HepG2 (cell line): ENCODE measurements at regions not wholly inside any gene's neighbourhood (a gene's known extent, or its start where the extent isn't known, plus 50 kb on each side); places are given as distances from the start of the nearest gene placed in this dataset.

Experiments
- ATAC-seq: fragments of 200-7000 bp; cut with Tn5 transposase; 3 replicates; pipeline ENCODE4 v1.9.1; 2020; ENCODE audit warnings: mild to moderate bottlenecking, moderate library complexity
- BruUV-seq: library from RNA; stranded (reverse); fragments of 400-500 nt; replicated peaks from 2 replicates; lab custom pipeline; 2021; lab: Mats Ljungman, UMichigan
- CTCF ChIA-PET: fragments of 300-600 bp; formaldehyde crosslinking; extraction: SDS; loops from one replicate; lab custom pipeline; 2021; ENCODE audit warnings: low total read pairs, inconsistent platforms, low intra/inter-chr PET ratio; lab: Yijun Ruan, JAX
- POLR2A ChIA-PET: fragments of 350-600 bp; sonication (Branson Sonifier 250); formaldehyde crosslinking; loops from one replicate; lab custom pipeline; 2020; ENCODE audit warnings: antibody characterized with exemption, inconsistent platforms; lab: Yijun Ruan, JAX
- DNase-seq: peaks from one replicate; pipeline ENCODE4 v3.0.0-alpha.2; 2015; ENCODE audit warnings: low spot score
- FAIRE-seq: peaks from 3 replicates; lab custom pipeline; 2011; peaks lifted over from hg19 to GRCh38; lab: Jason Lieb, UNC
- H2AFZ ChIP-seq: one replicate; pipeline ENCODE4 v1.6.1; 2011; ENCODE audit warnings: low read length, inconsistent platforms
- H3K27ac ChIP-seq: fragments of 300-600 bp; 3 replicates; pipeline ENCODE4 v1.8.0; 2011; ENCODE audit warnings: mixed run types, mild to moderate bottlenecking, mixed read lengths, low read length, inconsistent platforms; ENCODE audit not compliant: insufficient read depth; ENCODE audit errors: extremely low read length
- H3K27me3 ChIP-seq, 2 experiments: fragments of 200-600 bp in 1 of 2; 2 replicates in 1 of 2; 3 replicates in 1 of 2; pipeline versions ENCODE4 v1.6.0 to v1.8.0; 2011; ENCODE audit warnings: low read length in 2 of 2, mild to moderate bottlenecking in 2 of 2, moderate library complexity in 2 of 2, inconsistent platforms in 1 of 2; ENCODE audit not compliant: insufficient read depth in 2 of 2, control insufficient read depth in 1 of 2
- H3K36me3 ChIP-seq, 2 experiments: fragments of 200-600 bp in 1 of 2; replicated peaks in 1 of 2; 2 replicates in 1 of 2; 3 replicates in 1 of 2; pipeline versions ENCODE4 v1.5.1 to v1.8.0; 2011; ENCODE audit warnings: low read length in 2 of 2, inconsistent platforms in 1 of 2; ENCODE audit not compliant: insufficient read depth in 2 of 2, control insufficient read depth in 1 of 2
- H3K4me1 ChIP-seq: 2 replicates; pipeline ENCODE4 v1.5.1; 2012; ENCODE audit warnings: low read length, inconsistent platforms; ENCODE audit not compliant: insufficient read depth
- H3K4me2 ChIP-seq: 2 replicates; pipeline ENCODE4 v1.6.0; 2011; ENCODE audit warnings: low read depth, low read length, inconsistent platforms
- H3K4me3 ChIP-seq, 3 experiments: fragments of 200-600 bp in 1 of 3; sonication (generic), shearing (Covaris generic) in 1 of 3; replicated peaks in 1 of 3; 2 replicates each; pipeline ENCODE4 v1.5.1; 2011 to 2016; ENCODE audit warnings: low read length in 3 of 3, inconsistent platforms in 2 of 3, low read depth in 2 of 3, mild to moderate bottlenecking in 2 of 3, control low read depth in 1 of 3, mixed read lengths in 1 of 3; ENCODE audit not compliant: insufficient read depth in 1 of 3
- H3K79me2 ChIP-seq: one replicate; pipeline ENCODE4 v1.6.1; 2011; ENCODE audit warnings: low read length, inconsistent platforms; ENCODE audit not compliant: insufficient read depth
- H3K9ac ChIP-seq: 2 replicates; pipeline ENCODE4 v1.6.0; 2011; ENCODE audit warnings: mild to moderate bottlenecking, low read depth, low read length, inconsistent platforms; ENCODE audit not compliant: insufficient read depth
- H3K9me3 ChIP-seq: 2 replicates; pipeline ENCODE4 v1.5.1; 2012; ENCODE audit warnings: mild to moderate bottlenecking, low read length
- H4K20me1 ChIP-seq: 2 replicates; pipeline ENCODE4 v1.6.0; 2011; ENCODE audit warnings: inconsistent platforms, mild to moderate bottlenecking, low read length, moderate library complexity; ENCODE audit not compliant: insufficient read depth
- ATF2 ChIP-seq: sonication (generic); formaldehyde crosslinking; IDR thresholded peaks from 2 replicates; pipeline ENCODE4 v1.4.0; 2020; ENCODE audit warnings: missing genetic modification reagents
- BORCS8-MEF2B ChIP-seq: sonication (generic); formaldehyde crosslinking; IDR thresholded peaks from 2 replicates; pipeline ENCODE4 v1.8.0; 2022; ENCODE audit warnings: mild to moderate bottlenecking, missing genetic modification reagents
- DPF2 ChIP-seq: sonication (generic); formaldehyde crosslinking; IDR thresholded peaks from 2 replicates; pipeline ENCODE4 v1.4.0; 2020; ENCODE audit warnings: mild to moderate bottlenecking, low read depth, missing genetic modification reagents, borderline replicate concordance
- GFI1 ChIP-seq: sonication (generic); formaldehyde crosslinking; IDR thresholded peaks from 2 replicates; pipeline ENCODE4 v1.5.0; 2020; ENCODE audit warnings: missing genetic modification reagents, mild to moderate bottlenecking, borderline replicate concordance
- HNF4A ChIP-seq: sonication (generic); formaldehyde crosslinking; IDR thresholded peaks from 2 replicates; pipeline ENCODE4 v1.4.0; 2020; ENCODE audit warnings: missing genetic modification reagents
- HNRNPL ChIP-seq: fragments of 200-400 bp; formaldehyde crosslinking; IDR thresholded peaks from 2 replicates; pipeline ENCODE4 v1.6.1; 2017; ENCODE audit warnings: mild to moderate bottlenecking, low read depth, low read length
- JARID2 ChIP-seq: sonication (generic); formaldehyde crosslinking; IDR thresholded peaks from 2 replicates; pipeline ENCODE4 v1.8.1; 2023; ENCODE audit warnings: missing genetic modification reagents, inconsistent platforms; ENCODE audit not compliant: insufficient replicate concordance
- NPAS2 ChIP-seq: sonication (generic); formaldehyde crosslinking; IDR thresholded peaks from 2 replicates; pipeline ENCODE4 v1.8.0; 2022; ENCODE audit warnings: mild to moderate bottlenecking, missing genetic modification reagents, borderline replicate concordance
- NRL ChIP-seq: sonication (generic); formaldehyde crosslinking; IDR thresholded peaks from 2 replicates; pipeline ENCODE4 v1.5.0; 2020; ENCODE audit warnings: missing genetic modification reagents, mild to moderate bottlenecking, moderate library complexity, borderline replicate concordance
- REPIN1 ChIP-seq: sonication (generic); formaldehyde crosslinking; IDR thresholded peaks from 2 replicates; pipeline ENCODE4 v1.8.0; 2022; ENCODE audit warnings: missing genetic modification reagents, low read depth, mild to moderate bottlenecking, borderline replicate concordance
- SALL2 ChIP-seq: sonication (generic); formaldehyde crosslinking; IDR thresholded peaks from 2 replicates; pipeline ENCODE4 v1.8.1; 2023; ENCODE audit warnings: mild to moderate bottlenecking, missing genetic modification reagents, inconsistent platforms
- ZFP37 ChIP-seq: sonication (generic); formaldehyde crosslinking; IDR thresholded peaks from 2 replicates; pipeline ENCODE4 v1.4.0; 2020; ENCODE audit warnings: missing genetic modification reagents, borderline replicate concordance
- ZFP82 ChIP-seq: sonication (generic); formaldehyde crosslinking; IDR thresholded peaks from 2 replicates; pipeline ENCODE4 v1.5.1; 2020; ENCODE audit warnings: mild to moderate bottlenecking, missing genetic modification reagents, borderline replicate concordance
- ZNF121 ChIP-seq: sonication (generic); formaldehyde crosslinking; IDR thresholded peaks from 2 replicates; pipeline ENCODE4 v1.5.0; 2020; ENCODE audit warnings: mild to moderate bottlenecking, missing genetic modification reagents
- ZNF224 ChIP-seq: sonication (generic); formaldehyde crosslinking; IDR thresholded peaks from 2 replicates; pipeline ENCODE4 v1.5.0; 2020; ENCODE audit warnings: mild to moderate bottlenecking, missing genetic modification reagents
- WGBS: methylation state at CpG from one replicate; pipeline ENCODE4 v1.1.6; 2017; ENCODE audit warnings: low lambda C conversion rate; 5-methylcytosine and 5-hydroxymethylcytosine counted together
- in situ Hi-C: cut with HindIII; loops from 2 replicates; pipeline ENCODE4 v1.10.0; 2017; ENCODE audit warnings: low pct_unique_long_range_greater_than_20kb; ENCODE audit not compliant: extremely low pct_ligation_motif_present
- intact Hi-C: fragments of 100-400 bp; cut with micrococcal nuclease; formaldehyde crosslinking; loops from one replicate; pipeline ENCODE4 v1.10.0; 2022; ENCODE audit not compliant: unreplicated experiment
- TF ChIP-seq, protein P1 (sequence below): sonication (generic); formaldehyde crosslinking; conservative IDR thresholded peaks from 2 replicates; pipeline ENCODE4 v1.8.0; 2022; ENCODE audit warnings: mild to moderate bottlenecking, moderate library complexity, missing genetic modification reagents

DNA sequence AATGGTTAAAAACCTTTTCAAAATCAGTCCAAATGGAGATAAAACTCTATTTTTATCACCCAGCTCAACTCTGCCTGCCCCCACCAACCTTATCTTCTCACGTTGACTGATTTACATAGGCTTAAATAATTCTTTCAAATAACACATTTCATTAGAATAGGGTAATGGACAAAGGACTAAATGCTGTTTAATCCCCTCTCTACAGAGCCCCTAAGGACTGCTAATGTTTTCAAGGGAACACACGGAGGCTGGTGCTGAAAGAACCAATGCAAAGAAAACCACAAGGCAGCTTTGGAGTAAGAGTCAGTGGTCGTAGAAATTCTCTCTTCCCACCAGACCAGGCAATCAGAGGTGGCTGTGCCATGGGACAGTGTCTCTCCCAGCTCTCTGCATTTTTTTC is 445.7 kb upstream of the MAF start:
- intact Hi-C loops = no loop called here
- POLR2A ChIA-PET = no interaction called here
- no peak for TF ChIP-seq SALL2
- no peak for TF ChIP-seq HNF4A
- H4K20me1 ChIP-seq = no peaks in the 10 kb centered on the region
- no peak overlapping the region for H3K27ac ChIP-seq
- H3K4me2 ChIP-seq = no peak overlapping the region
- 8% methylated on average over 3 of the region's 3 CpGs for WGBS
- no peak for DNase-seq
- no peak overlapping the region for H3K9ac ChIP-seq
- no TSS peak for BruUV-seq
- no peak for FAIRE-seq
- H3K4me3 ChIP-seq = no peak overlapping the region
- no peak overlapping the region for H2AFZ ChIP-seq
- in situ Hi-C loops = no loop called here
- no peaks in the 10 kb centered on the region for H3K36me3 ChIP-seq
- H3K79me2 ChIP-seq = no peaks in the 10 kb centered on the region
- H3K27me3 ChIP-seq = no peaks in the 10 kb centered on the region
- H3K9me3 ChIP-seq = no peaks in the 10 kb centered on the region
- ATAC-seq = no peak
- CTCF ChIA-PET = no interaction called here
- H3K4me1 ChIP-seq = no peaks in the 10 kb centered on the region

DNA sequence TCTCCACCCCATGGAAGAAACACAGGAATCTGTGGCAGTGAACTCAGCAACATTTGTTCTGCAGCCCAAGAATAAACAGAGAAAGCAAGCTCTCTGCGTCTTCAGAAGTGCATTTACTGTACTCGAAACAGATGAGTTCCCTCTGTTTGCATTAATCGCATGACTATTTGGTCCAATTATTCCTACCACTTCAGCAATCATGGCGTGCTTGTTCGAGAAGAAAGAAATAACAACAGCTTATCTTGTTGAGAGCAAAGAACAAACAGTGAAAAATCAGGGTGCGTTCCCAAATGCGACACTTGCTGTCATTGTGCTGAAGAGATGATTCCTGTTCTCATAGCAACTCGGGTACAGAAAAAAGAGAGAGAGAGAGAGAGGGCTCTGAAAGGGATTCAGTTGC is 445.3 kb upstream of the MAF start:
- H3K9me3 ChIP-seq = no peaks in the 10 kb centered on the region
- no peaks in the 10 kb centered on the region for H3K36me3 ChIP-seq
- no peak for FAIRE-seq
- H4K20me1 ChIP-seq = no peaks in the 10 kb centered on the region
- intact Hi-C loops = no loop called here
- CTCF ChIA-PET = no interaction called here
- 33% methylated on average over 8 of the region's 8 CpGs for WGBS
- no peak overlapping the region for H2AFZ ChIP-seq
- no peak for ATAC-seq
- no peak overlapping the region for H3K4me3 ChIP-seq
- no TSS peak for BruUV-seq
- H3K4me1 ChIP-seq = no peaks in the 10 kb centered on the region
- no peak overlapping the region for H3K9ac ChIP-seq
- in situ Hi-C loops = no loop called here
- DNase-seq = no peak
- no peaks in the 10 kb centered on the region for H3K27me3 ChIP-seq
- H3K27ac ChIP-seq = no peak overlapping the region
- H3K4me2 ChIP-seq = no peak overlapping the region
- POLR2A ChIA-PET = no interaction called here
- no peaks in the 10 kb centered on the region for H3K79me2 ChIP-seq
- TF ChIP-seq DPF2 (CRISPR knock-in tag) = no peak
- no peak for TF ChIP-seq GFI1
- TF ChIP-seq ZNF224 (CRISPR knock-in tag) = no peak
- TF ChIP-seq ZFP82 (CRISPR knock-in tag) = no peak
- no peak for TF ChIP-seq ZFP37
- TF ChIP-seq, protein P1, sequence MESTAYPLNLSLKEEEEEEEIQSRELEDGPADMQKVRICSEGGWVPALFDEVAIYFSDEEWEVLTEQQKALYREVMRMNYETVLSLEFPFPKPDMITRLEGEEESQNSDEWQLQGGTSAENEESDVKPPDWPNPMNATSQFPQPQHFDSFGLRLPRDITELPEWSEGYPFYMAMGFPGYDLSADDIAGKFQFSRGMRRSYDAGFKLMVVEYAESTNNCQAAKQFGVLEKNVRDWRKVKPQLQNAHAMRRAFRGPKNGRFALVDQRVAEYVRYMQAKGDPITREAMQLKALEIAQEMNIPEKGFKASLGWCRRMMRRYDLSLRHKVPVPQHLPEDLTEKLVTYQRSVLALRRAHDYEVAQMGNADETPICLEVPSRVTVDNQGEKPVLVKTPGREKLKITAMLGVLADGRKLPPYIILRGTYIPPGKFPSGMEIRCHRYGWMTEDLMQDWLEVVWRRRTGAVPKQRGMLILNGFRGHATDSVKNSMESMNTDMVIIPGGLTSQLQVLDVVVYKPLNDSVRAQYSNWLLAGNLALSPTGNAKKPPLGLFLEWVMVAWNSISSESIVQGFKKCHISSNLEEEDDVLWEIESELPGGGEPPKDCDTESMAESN (CRISPR knock-in tag) = no peak
- TF ChIP-seq NRL (CRISPR knock-in tag) = no peak
- TF ChIP-seq HNRNPL = no peak
- TF ChIP-seq REPIN1 (CRISPR knock-in tag) = no peak
- TF ChIP-seq BORCS8-MEF2B (CRISPR knock-in tag) = no peak
- no peak for TF ChIP-seq JARID2 (CRISPR knock-in tag)
- no peak for TF ChIP-seq ATF2
- TF ChIP-seq NPAS2 = no peak
- no peak for TF ChIP-seq ZNF121 (CRISPR knock-in tag)
